Omental fat pad (tissue), 3 donors: ENCODE measurements at regions not wholly inside any gene's neighbourhood (a gene's known extent, or its start where the extent isn't known, plus 50 kb on each side); places are given as distances from the start of the nearest gene placed in this dataset.
A peak's percentile ranks its signal among the peaks of the same experiment; 100 is the strongest.

Source experiments
- ATAC-seq: fragments of 150-250 bp; one replicate; pipeline ENCODE4 v1.9.1; 2016; ENCODE audit warnings: mild to moderate bottlenecking, moderate library complexity; ENCODE audit not compliant: low FRiP score
- DNase-seq: peaks from one replicate; pipeline ENCODE4 v3.0.0-alpha.2; 2019; ENCODE audit warnings: low spot score
- CTCF ChIP-seq, 3 donors: fragments of 450-650 bp; IDR thresholded peaks; one replicate each; pipeline ENCODE4 v1.5.1; 2016 to 2017; ENCODE audit warnings: antibody characterized with exemption in 3 of 3, mild to moderate bottlenecking in 3 of 3, moderate library complexity in 2 of 3

GRCh38 chr3:30187366-30187765 lies 419.0 kb upstream of the TGFBR2 start:
- no peak for TF ChIP-seq CTCF (IDR thresholded peaks at IDR 0.05)
- DNase-seq (no peak), ATAC-seq (no peak)

- no peak for TF ChIP-seq CTCF (IDR thresholded peaks at IDR 0.05)
- DNase-seq, result no peak
- ATAC-seq, result no peak
These were observed 417.7 kb upstream of the TGFBR2 start for GRCh38 chr3:30188713-30189112.

DNA sequence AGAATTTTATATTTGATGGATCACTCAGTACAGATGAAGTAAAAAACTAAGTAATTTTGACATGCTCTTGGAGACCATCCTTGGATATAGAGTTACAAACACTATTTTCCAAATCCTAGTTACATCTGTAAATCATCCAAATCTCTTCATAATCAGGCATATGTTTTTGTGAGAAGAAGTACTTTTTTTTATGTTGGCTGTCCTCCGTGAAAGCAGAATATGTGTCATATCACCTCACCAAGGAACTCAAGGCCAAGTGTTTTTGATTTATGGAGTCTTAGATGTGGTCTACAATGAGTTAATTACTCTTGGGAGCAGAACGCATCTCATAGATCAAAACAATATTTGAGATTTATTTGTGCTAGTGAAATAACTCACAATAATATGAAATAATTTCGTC lies 416.5 kb upstream of the TGFBR2 start:
- no peak for TF ChIP-seq CTCF (IDR thresholded peaks at IDR 0.05)
- DNase-seq, result no peak
- no peak for ATAC-seq

- ATAC-seq, result no peak
- no peak for TF ChIP-seq CTCF (IDR thresholded peaks at IDR 0.05)
- no peak for DNase-seq
These were observed 412.8 kb upstream of the TGFBR2 start for GRCh38 chr3:30193625-30194044.

GRCh38 chr3:30195352-30195751 lies 411.0 kb upstream of the TGFBR2 start:
- no peak for ATAC-seq
- no peak for TF ChIP-seq CTCF (IDR thresholded peaks at IDR 0.05)

DNA sequence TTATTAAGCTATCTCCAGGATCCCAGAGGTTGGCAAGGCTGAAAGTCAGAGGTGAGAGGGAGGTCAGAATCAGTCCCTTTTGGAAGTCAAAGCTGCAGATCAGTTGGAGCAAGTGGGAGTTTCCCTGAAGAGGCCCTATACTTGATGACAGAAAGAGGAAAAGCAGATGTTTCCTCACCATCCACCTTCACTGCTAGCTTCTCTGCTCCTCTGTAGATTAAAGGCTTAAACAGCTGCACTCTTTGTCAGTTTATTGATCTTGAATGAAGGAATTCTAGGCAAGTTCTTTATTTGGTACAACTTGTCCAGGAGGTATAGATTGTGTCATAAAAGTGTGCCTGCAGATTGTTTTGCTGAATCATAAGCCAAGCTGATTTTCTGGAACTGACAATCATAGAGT lies 408.2 kb upstream of the TGFBR2 start:
- ATAC-seq (no peak), DNase-seq (no peak)
- TF ChIP-seq CTCF (IDR thresholded peaks at IDR 0.05), result no peak

More at GRCh38 chr3:30195352-30195751, 411.0 kb upstream of the TGFBR2 start:
- no peak for DNase-seq

- peak; percentile 81 for DNase-seq
- TF ChIP-seq CTCF (IDR thresholded peaks at IDR 0.05), result peak in 2 of 3 donors; percentile 61 to 89
- peak; percentile 59 for ATAC-seq
These were observed 407.2 kb upstream of the TGFBR2 start for GRCh38 chr3:30199096-30199759.
